Lower leg skin (tissue), 3 donors: ENCODE measurements at regions not wholly inside any gene's neighbourhood (a gene's known extent, or its start where the extent isn't known, plus 50 kb on each side); places are given as distances from the start of the nearest gene placed in this dataset.
"Not testable (repeated sequence)": the region's sequence is repeated elsewhere in the genome, so short reads cannot be mapped to it uniquely, and the experiment has no call there.

Experiments
- CTCF ChIP-seq, 3 donors: fragments of 450-650 bp; IDR thresholded peaks; one replicate each; pipeline ENCODE4 v1.5.1; 2016; ENCODE audit warnings: antibody characterized with exemption in 3 of 3, mild to moderate bottlenecking in 3 of 3, moderate library complexity in 2 of 3
- POLR2A ChIP-seq, 2 donors: fragments of 450-650 bp; IDR thresholded peaks; one replicate each; pipeline ENCODE4 v1.6.1; 2016 to 2017; ENCODE audit warnings: antibody characterized with exemption in 2 of 2, mild to moderate bottlenecking in 1 of 2, moderate library complexity in 1 of 2

GRCh38 chr6:76560851-76561755, 488.6 kb upstream of the IMPG1 start:
- TF ChIP-seq CTCF, POLR2A (IDR thresholded peaks at IDR 0.05): not testable (repeated sequence)
